Adipocyte (in vitro differentiated cells): ENCODE measurements at regions not wholly inside any gene's neighbourhood (a gene's known extent, or its start where the extent isn't known, plus 50 kb on each side); places are given as distances from the start of the nearest gene placed in this dataset.

Experiments used
- DNase-seq: peaks from one replicate; pipeline ENCODE4 v3.0.0-alpha.2; 2015; ENCODE audit warnings: low read depth
- H3K27me3 ChIP-seq: replicated peaks from 2 replicates; pipeline ENCODE4 v1.7.0; 2013; ENCODE audit warnings: mild to moderate bottlenecking, low read length, moderate library complexity; ENCODE audit not compliant: control insufficient read depth, insufficient read depth
- H3K36me3 ChIP-seq: 2 replicates; pipeline ENCODE4 v1.7.0; 2013; ENCODE audit warnings: low read length, mild to moderate bottlenecking, moderate library complexity; ENCODE audit not compliant: control insufficient read depth, insufficient read depth, severe bottlenecking
- H3K4me1 ChIP-seq: 2 replicates; pipeline ENCODE4 v1.7.0; 2013; ENCODE audit warnings: mild to moderate bottlenecking, low read length, moderate library complexity; ENCODE audit not compliant: control insufficient read depth, insufficient read depth
- H3K4me3 ChIP-seq: 2 replicates; pipeline ENCODE4 v1.7.0; 2013; ENCODE audit warnings: mild to moderate bottlenecking, low read length, moderate library complexity
- H3K9ac ChIP-seq: 2 replicates; pipeline ENCODE4 v1.7.0; 2013; ENCODE audit warnings: mild to moderate bottlenecking, low read length, moderate library complexity
- H3K9me3 ChIP-seq: 2 replicates; pipeline ENCODE4 v1.7.0; 2013; ENCODE audit warnings: mild to moderate bottlenecking, low read length, moderate library complexity; ENCODE audit not compliant: control insufficient read depth

- H3K9me3 ChIP-seq: no peaks in the 10 kb centered on the region
- DNase-seq: peak; percentile 61
- H3K4me3 ChIP-seq: no peak overlapping the region
- H3K27me3 ChIP-seq: no peaks in the 10 kb centered on the region
- H3K9ac ChIP-seq: no peak overlapping the region
- H3K4me1 ChIP-seq: peaks cover 31% of the 10 kb centered on the region
- no peaks in the 10 kb centered on the region for H3K36me3 ChIP-seq
Observed at GRCh38 chr4:20428436-20429160, 176.9 kb downstream of the SLIT2 start.

DNA sequence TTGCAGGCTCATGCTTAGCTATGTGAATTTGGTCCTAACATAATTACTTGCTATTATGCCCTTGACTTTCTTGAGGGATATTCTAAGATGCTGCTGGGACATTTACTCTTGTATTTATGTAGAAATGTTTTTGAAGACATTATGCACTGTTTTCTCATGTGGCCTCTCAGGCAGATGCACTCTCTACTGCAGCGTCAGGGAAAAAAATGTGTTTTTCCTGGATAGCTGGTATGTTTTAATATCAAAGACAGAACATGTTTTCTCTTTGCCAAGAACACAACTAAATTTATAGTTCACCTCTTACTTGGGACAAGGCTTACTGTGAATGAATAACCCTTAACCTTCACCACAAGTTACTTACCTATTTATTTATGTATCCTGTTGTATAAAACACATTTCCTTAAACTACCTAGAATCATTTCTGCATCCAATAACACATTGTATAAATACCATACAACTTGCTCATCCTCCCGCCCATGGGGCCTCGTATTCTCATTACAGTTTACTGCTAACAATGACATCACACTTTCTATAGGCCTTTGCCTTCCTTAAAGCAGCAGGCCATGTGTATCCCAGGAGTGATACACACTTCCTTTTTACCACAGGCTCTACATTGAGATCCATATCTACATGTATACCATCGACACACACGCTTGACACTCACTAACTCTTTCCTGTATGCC lies 178.7 kb downstream of the SLIT2 start:
- peak; percentile 47 for DNase-seq
- no peaks in the 10 kb centered on the region for H3K27me3 ChIP-seq
- H3K9ac ChIP-seq: no peak overlapping the region
- no peaks in the 10 kb centered on the region for H3K36me3 ChIP-seq
- no peak overlapping the region for H3K4me3 ChIP-seq
- no peaks in the 10 kb centered on the region for H3K9me3 ChIP-seq
- peaks cover 31% of the 10 kb centered on the region for H3K4me1 ChIP-seq

GRCh38 chr4:20431543-20431951 lies 179.8 kb downstream of the SLIT2 start:
- H3K4me1 ChIP-seq: peaks cover 36% of the 10 kb centered on the region
- H3K36me3 ChIP-seq: no peaks in the 10 kb centered on the region
- no peaks in the 10 kb centered on the region for H3K9me3 ChIP-seq
- DNase-seq: no peak
- H3K9ac ChIP-seq: peak overlapping the region; percentile 79
- no peaks in the 10 kb centered on the region for H3K27me3 ChIP-seq
- H3K4me3 ChIP-seq: peak overlapping the region; percentile 79

- Histone ChIP-seq H3K9me3 (no peaks in the 10 kb centered on the region), H3K4me1 (peaks cover 36% of the 10 kb centered on the region), H3K36me3 (no peaks in the 10 kb centered on the region), H3K27me3 (no peaks in the 10 kb centered on the region), H3K4me3 (peak overlapping the region; percentile 79), H3K9ac (peak overlapping the region; percentile 79)
- DNase-seq: peak; percentile 65
Observed at GRCh38 chr4:20432088-20432487, 180.4 kb downstream of the SLIT2 start.

- Histone ChIP-seq H3K36me3 (no peaks in the 10 kb centered on the region), H3K9ac (no peak overlapping the region), H3K4me1 (peaks cover 36% of the 10 kb centered on the region), H3K27me3 (no peaks in the 10 kb centered on the region), H3K4me3 (no peak overlapping the region), H3K9me3 (no peaks in the 10 kb centered on the region)
- no peak for DNase-seq
Observed at GRCh38 chr4:20433097-20433705, 181.5 kb downstream of the SLIT2 start.

GRCh38 chr4:20440170-20440569 lies 188.5 kb downstream of the SLIT2 start:
- peaks cover 14% of the 10 kb centered on the region for H3K4me1 ChIP-seq

DNA sequence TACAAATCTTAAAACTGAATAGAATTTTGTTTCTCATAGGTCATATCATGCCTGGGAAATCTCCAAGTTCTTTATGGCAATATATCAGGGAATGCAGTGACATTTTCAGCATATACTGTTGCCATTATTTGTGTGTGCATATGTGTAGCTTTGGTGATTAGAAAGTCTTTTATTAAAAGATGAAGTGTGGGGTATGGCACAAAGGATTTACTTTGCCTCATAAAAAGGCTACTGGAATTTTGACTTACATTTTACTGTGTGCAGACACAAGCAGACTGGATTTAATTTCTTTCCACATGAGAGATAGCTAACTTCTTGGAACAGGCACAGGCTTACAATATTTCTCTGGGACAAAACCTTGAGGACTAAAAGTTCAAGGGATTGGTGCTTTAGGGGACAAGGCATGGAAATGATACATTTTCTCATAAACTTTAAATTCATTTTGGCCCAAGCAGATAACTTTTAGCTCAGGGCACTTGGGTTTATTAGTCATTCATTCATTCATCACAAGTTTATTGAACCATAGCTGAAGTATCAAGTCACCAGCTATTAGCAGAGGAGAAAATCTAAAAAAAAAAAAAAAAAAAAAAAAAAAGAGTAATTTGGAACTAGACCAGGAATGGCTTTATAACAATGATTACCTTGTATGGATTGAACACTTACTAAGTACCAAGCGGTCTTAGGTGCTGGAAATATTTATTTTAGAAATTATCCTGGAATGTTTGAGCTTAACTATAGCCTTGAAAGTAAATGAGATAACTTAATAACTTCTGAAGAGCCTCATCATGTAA lies 191.5 kb downstream of the SLIT2 start:
- Histone ChIP-seq H3K9ac (no peak overlapping the region), H3K4me3 (no peak overlapping the region), H3K36me3 (no peaks in the 10 kb centered on the region), H3K9me3 (no peaks in the 10 kb centered on the region), H3K4me1 (peaks cover 8% of the 10 kb centered on the region), H3K27me3 (no peaks in the 10 kb centered on the region)
- DNase-seq: no peak

More at GRCh38 chr4:20440170-20440569, 188.5 kb downstream of the SLIT2 start:
- no peak for DNase-seq
- H3K36me3 ChIP-seq: no peaks in the 10 kb centered on the region
- no peak overlapping the region for H3K4me3 ChIP-seq
- H3K9ac ChIP-seq: no peak overlapping the region
- no peaks in the 10 kb centered on the region for H3K9me3 ChIP-seq
- no peaks in the 10 kb centered on the region for H3K27me3 ChIP-seq

DNA sequence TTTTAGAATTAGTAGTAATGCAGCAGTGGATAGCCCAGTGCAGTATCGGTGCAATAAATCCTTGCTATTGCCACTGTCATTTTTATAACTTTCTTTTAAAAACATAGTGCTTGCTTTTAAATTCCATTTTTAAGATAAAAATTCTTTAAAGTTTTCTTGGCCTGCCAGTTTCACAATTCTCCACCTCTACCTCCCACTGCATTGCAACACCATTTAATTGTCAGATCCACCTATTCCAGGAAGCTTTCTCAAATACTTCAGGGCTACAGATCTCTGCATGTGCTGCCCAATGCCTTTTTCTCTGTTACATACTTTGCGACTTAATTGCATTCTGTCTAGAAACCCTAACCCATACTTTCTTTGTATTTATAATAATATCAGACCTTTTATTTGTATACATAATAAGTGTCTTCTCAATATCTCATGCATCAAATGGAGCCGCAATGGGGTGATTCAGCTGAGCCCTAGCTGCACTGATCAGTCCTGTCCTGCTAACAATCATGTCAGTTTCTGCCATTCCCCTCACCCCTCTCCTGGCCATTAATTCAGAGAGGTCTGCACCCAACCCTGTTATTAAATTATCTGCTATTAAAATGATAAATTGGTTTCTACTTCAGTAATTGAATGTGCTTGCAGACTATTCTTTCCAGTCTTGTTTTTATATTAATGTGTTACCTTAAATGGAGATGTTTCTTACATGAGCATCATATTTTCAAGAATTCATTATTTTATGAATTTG lies 193.1 kb downstream of the SLIT2 start:
- no peaks in the 10 kb centered on the region for H3K9me3 ChIP-seq
- no peaks in the 10 kb centered on the region for H3K36me3 ChIP-seq
- H3K27me3 ChIP-seq: no peaks in the 10 kb centered on the region
- no peak overlapping the region for H3K9ac ChIP-seq
- H3K4me1 ChIP-seq: peaks cover 8% of the 10 kb centered on the region
- H3K4me3 ChIP-seq: no peak overlapping the region
- peak; percentile 42 for DNase-seq

DNA sequence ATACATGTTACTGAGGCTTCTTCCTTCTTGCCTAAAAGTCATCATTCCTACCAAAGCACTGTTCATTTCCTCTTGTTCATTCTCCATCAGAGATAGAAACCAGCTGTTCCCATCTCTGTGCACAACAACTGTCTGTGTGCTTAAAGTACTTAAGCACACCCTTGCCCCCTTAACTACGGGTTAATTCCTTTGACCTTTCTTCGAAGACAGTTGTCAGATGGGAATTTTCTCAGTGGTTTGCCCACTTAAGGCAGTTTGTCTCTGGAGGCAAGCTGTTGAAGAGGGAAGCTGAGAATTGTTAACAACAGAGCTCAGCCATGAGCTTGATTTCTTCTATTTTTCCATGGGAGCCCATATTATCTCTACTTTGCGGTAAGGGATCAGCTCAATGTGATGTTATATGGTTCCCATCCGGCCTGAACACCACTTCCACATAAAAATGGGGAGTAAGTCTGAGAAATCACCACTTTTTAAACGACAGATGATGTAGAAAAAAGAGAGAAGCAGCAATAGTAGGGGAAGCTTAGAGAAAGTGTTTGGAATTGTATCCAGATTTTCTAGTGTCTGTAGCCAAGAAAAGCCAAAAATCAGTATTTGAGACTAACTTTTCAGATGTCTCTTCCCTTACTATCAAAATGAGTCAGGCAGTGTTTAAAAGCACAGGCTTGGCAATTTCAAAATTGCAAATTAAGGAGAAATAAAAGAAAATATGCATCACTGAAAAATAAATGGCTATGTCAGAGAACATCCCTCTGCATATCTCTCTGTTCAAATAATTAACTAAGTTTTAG lies 194.4 kb downstream of the SLIT2 start:
- H3K36me3 ChIP-seq: no peaks in the 10 kb centered on the region
- H3K9me3 ChIP-seq: no peaks in the 10 kb centered on the region
- DNase-seq: peak; percentile 49
- no peaks in the 10 kb centered on the region for H3K27me3 ChIP-seq
- no peak overlapping the region for H3K9ac ChIP-seq
- H3K4me3 ChIP-seq: no peak overlapping the region
- peaks cover 8% of the 10 kb centered on the region for H3K4me1 ChIP-seq

GRCh38 chr4:20447103-20447502 lies 195.4 kb downstream of the SLIT2 start:
- no peak overlapping the region for H3K9ac ChIP-seq
- no peaks in the 10 kb centered on the region for H3K9me3 ChIP-seq
- no peaks in the 10 kb centered on the region for H3K36me3 ChIP-seq
- no peaks in the 10 kb centered on the region for H3K27me3 ChIP-seq
- DNase-seq: no peak
- H3K4me1 ChIP-seq: peaks cover 8% of the 10 kb centered on the region
- no peak overlapping the region for H3K4me3 ChIP-seq
